NCI-H146 treated with DMSO at 0.1 percent for 48 hours (cell line): ENCODE measurements at regions not wholly inside any gene's neighbourhood (a gene's known extent, or its start where the extent isn't known, plus 50 kb on each side); places are given as distances from the start of the nearest gene placed in this dataset.
"Not testable (repeated sequence)": the region's sequence is repeated elsewhere in the genome, so short reads cannot be mapped to it uniquely, and the experiment has no call there.

ENCODE experiments used
- DNase-seq: peaks from one replicate; lab custom pipeline; 2025; ENCODE audit not compliant: unreplicated experiment; lab: John Stamatoyannopoulos, UW

DNA sequence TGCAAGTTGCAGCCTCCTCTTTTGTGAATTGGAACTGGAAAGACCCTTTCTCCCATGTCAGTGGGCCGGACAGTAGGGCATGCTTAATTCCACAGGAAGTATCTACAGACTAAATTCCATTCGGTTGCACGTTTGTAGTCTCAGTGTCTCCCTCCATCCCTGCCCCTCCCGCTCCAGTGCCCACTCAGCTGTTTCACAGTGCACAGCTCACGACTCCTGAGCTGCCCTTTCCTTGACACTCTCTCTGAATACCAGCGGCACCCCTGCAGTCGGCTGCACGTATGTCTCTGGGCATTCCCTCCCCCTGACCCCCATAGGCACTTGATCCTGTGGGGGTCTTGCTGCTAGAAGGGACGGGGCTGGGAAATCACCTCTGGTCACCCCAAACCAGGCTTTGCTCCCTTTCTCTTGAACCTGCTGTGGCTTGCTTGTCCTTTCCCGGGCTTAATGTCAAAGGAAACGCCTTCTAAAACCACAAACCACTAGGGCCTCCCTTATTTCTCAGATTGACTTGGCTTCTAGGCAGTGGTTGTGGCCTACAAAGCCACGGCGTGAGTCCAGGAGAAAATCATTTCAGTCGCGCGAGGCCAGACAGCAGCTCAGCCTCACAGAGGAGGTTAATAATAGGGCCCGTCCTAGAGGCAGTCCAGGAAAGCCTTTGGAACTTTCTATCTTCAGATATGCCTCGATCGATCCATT, 365.3 kb upstream of the PROX1 start:
- no peak for DNase-seq

DNA sequence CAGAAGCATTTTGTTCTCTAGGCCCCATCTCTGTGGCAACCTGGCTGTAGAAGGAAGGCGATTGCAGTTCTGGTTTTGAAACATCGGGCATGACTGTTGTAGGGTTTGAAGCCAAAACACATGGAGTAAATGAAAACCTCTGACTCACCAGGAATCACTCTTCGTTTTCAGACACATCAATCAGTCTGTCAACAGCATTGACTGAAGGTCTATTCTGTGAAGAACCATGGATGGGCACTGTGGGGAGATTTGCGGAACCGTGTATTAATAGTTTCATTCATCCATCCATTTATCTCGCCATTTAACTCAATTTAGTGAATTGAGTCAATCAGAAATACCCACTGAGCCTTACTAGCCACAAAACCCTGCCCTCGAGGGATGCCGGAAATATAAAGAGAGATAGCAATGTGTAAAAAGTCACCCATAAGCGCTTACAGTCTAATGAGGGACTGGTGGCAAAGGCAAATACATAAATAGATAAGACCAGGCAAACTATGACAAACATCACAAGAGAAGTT, 364.6 kb upstream of the PROX1 start:
- peak; percentile 58 for DNase-seq

DNA sequence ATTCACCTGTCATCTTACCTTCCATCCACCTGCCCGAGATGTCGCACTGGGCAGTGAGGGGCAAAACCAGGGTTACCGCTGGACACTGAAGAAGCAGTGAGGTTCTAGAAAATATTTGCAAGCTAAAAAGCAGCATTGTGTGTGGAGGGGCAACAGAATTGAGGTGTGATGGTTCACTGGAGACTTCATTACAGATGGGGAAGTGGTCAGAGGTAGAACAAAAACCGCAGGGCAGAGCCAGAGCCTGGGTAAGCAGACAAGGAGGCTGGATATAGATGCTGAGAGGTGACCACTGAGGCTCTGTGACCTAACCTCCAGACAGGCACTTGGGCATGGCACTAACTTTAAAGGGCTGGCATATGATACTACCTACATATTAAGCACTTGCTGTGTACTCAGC, 363.9 kb upstream of the PROX1 start:
- no peak for DNase-seq

DNA sequence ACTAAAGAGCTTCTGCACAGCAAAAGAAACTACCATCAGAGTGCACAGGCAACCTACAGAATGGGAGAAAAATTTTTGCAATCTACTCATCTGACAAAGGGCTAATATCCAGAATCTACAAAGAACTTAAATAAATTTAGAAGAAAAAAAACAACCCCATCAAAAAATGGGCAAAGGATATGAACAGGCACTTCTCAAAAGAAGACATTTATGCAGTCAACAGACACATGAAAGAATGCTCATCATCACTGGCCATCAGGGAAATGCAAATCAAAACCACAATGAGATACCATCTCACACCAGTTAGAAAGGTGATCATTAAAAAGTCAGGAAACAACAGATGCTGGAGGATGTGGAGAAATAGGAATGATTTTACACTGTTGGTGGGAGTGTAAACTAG, 351.0 kb upstream of the PROX1 start:
- not testable (repeated sequence) for DNase-seq

- no peak for DNase-seq
Measured at GRCh38 chr1:213641312-213641711, 346.5 kb upstream of the PROX1 start.

GRCh38 chr1:213643360-213643759, 344.4 kb upstream of the PROX1 start:
- no peak for DNase-seq

DNA sequence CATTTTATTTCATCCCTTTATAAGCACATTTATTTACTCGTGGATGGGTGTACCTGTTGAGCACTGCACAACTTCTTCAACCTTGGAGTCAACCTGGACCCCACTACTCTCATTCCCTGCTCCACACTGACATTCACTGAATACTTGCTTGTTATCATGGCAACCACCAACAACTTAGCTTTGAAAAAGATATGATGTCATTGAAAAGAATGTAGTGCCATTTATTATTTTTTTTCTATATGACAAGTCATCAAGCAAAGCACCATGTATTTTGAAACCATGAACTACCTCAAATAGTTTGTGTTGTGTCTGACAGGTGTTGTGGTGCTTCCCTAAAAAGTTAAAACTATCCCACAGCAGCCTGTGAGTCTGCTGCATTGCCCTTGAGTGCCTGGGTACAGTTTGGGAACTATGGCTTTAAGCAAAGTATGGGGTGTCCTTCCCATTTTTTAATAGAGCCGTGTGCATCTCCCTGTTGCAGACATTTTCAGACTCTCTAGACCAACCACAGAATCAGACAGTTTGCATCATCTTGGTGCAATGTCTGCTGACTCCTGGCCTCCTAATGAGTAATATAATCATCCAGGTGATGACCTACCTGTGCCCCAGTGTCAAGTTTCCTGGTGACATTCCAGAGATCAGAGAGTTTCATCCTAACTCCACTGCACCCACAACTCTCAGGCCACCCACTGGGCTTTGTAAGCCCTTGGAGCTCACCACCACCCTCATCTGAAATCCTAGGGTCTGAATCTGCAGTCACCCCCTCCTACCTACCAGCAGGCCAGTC, 339.7 kb upstream of the PROX1 start:
- no peak for DNase-seq

DNA sequence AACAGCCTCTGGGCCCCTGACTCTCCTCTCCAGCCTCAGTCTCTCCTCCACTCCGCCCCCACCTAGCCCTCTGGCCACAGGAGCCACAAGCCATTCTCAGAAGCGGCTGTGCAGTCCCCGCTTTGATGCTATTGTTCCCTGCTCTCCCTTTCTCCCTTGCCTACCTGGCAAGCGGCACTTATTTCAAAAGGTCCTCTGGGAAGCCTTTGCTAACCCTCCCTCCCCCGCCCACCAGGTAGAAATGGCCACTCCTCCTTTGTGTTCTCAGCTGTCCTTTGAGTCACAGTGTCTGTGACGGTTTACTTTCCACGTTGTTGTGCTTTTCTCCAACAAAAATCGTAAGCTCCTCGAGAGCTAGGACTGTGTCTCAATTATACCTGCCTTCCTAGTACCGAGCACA, 338.4 kb upstream of the PROX1 start:
- peak; percentile 59 for DNase-seq

DNA sequence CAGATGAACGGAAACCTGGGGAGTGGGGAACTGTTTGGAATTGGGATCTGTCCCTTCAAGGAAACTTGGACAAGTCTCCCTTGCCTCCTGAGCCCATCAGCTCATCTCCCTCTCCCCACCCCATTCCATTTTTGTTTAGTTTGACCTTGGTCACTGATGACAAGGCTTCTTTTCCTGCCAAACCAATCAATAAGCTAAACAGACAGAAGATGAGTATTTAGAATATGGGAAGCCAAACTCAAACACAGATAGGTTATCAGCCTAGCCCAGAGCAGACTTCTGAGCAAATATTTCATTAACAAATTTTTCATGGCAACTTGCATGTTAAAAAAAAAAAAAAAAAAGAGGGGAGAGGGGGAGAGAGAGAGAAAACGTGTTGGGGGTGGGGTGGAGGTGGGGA, 337.2 kb upstream of the PROX1 start:
- peak; percentile 40 for DNase-seq

DNA sequence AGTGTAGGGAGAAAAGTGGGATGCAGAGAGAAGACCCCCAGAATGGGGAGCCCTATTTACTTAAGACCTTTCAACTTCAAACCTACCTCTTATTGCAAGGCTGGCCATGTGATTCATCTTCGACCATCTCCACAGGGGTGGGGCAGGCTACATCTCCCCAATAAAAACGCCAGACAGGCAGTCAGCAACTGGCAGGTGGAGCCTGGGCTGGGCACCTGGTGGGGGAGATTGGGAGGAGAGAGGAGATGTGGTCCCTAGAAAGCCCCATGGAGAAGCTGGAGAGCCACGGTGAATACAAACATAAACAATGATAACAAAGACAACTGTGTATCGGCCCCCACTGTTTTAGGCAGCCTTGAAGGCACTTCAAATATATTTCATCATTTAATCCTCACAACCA, 336.7 kb upstream of the PROX1 start:
- no peak for DNase-seq

- DNase-seq = no peak
Measured at GRCh38 chr1:213652109-213652508, 335.7 kb upstream of the PROX1 start.

- no peak for DNase-seq
Measured at GRCh38 chr1:213656039-213656438, 331.7 kb upstream of the PROX1 start.

DNA sequence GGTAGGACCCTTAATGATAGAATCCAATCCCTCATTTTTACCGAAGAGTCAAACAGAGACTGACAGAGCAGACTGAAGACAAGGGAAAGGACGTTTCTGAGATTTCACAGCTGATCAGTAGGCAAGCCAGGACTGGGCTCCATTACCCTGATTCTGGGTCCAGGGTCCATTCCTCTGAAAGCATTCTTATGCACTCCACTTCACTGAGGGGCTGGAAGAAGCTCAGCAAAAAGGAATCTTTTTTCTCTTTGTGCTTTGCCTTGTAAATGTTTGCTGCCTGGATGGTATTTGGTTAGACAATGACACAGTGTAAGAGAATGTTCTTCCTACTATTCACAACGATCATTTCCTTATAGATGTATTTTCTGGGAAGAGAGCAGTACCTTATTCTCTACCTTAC, 331.3 kb upstream of the PROX1 start:
- DNase-seq = no peak

DNA sequence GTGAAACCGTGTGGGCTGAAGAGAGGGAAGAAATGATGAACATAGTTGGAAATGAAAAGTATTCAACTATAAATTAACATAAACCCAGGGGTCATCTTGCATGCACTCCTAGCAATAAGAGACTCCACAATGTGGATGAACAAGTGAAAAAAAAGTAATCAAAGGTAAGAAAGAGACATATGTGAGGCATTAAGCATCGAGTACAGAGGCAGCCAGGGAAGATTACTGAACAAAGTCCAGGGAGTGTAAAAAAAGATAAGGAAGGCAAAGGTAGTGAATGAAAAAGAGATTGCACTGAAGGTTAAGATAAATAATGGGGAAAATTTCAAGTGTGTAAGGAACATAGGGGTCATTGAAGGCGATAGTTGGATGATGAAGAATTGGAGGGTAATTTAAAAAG, 330.8 kb upstream of the PROX1 start:
- DNase-seq = no peak

DNA sequence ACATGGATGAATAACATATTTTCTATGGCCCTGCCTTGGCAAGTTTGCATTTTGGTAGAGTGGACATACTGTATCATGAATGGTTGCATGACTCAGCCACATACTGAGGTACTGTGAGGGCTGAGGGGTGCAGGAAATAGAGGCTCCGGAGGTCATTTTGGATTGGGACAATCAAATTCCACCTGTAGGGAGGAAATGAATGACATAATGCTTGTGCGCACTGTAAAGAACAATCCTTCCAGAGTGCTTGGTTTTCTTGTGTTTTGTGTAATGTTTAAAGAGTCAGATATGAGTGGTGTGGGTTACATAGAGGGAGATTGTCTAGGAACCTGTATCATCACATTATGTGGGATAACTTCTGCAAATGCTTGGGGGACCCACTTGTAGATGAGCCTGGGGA, 329.9 kb upstream of the PROX1 start:
- DNase-seq = no peak

- DNase-seq = peak; percentile 11
Measured at GRCh38 chr1:213658457-213658856, 329.3 kb upstream of the PROX1 start.

- DNase-seq = no peak
Measured at GRCh38 chr1:213659580-213660547, 327.9 kb upstream of the PROX1 start.

GRCh38 chr1:213661302-213661701, 326.5 kb upstream of the PROX1 start:
- no peak for DNase-seq

DNA sequence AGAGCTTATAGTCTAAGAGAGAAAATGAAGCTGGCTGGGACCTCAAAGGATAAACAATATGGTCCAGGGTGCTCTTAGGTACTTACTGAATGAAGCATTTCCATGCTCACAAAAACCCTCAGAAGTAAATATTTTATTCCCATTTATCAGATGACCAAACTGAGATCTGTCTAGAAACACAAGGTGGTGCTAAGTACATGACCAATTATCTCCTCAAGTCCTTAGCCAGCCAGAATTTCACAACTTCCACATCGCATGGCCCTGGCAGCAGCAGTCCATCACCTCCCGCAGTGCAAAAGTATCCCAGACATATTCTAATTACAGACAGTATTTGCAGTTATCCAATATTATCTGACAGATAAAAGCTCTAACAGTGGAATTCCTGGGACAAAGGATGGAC, 321.7 kb upstream of the PROX1 start:
- DNase-seq = peak; percentile 77

- DNase-seq = no peak
Measured at GRCh38 chr1:213666922-213667321, 320.9 kb upstream of the PROX1 start.

DNA sequence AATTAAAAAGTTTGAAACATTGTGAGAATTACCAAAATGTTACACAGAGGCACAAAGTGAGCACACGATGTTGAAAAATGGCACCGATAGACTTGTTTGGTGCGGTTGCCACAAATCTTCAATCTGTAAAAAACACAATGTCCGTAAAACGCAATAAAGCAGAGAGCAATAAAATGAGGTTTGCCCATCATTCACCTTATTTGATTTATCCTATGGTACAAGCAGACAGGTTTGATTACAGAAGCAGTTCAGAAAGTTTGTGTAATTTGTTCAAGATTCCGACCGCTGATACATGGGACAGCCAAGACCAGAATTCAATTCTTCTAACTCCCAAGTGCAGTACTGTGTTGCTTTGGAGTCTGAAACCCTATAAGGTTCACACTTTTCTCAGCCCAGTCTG, 318.3 kb upstream of the PROX1 start:
- no peak for DNase-seq
